Tibial nerve (tissue), 4 donors: ENCODE measurements at regions not wholly inside any gene's neighbourhood (a gene's known extent, or its start where the extent isn't known, plus 50 kb on each side); places are given as distances from the start of the nearest gene placed in this dataset.

Experiments used
- EP300 ChIP-seq, 2 donors: sonication (generic); formaldehyde crosslinking; IDR thresholded peaks; one replicate each; pipeline ENCODE4 v1.6.1; 2017; ENCODE audit warnings: antibody characterized with exemption in 2 of 2, mild to moderate bottlenecking in 1 of 2
- POLR2A ChIP-seq, 2 donors: fragments of 450-650 bp; IDR thresholded peaks; one replicate each; pipeline ENCODE4 v1.6.1; 2017; ENCODE audit warnings: antibody characterized with exemption in 2 of 2, mild to moderate bottlenecking in 2 of 2, moderate library complexity in 2 of 2
- TF ChIP-seq, protein P1 (sequence below), 5 experiments: fragments of 200-600 bp in 3 of 5; fragments of 450-650 bp in 2 of 5; sonication (generic) in 3 of 5; IDR thresholded peaks; one replicate each; pipeline ENCODE4 v1.5.1; 2016 to 2019; ENCODE audit warnings: antibody characterized with exemption in 5 of 5, mild to moderate bottlenecking in 3 of 5, moderate library complexity in 2 of 5

DNA sequence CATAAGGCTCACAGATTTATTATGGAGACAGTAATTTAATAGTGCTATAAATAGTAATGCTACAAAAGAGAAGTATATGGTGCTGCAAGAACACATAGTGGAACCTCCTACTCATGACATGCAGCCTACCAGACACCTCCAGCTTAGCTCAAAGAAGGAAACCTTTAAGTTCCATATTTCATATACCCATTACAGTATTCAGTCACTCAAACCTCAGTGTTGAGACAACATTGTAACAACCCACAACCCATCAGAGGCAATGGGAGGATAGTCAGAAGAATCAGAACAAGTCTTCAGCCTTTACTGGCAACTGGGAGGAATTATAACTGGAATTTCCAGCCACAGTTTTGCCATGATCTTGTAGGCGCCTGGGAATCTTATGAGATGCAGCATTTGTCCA, 186.3 kb upstream of the VSTM2A start:
- TF ChIP-seq, protein P1, sequence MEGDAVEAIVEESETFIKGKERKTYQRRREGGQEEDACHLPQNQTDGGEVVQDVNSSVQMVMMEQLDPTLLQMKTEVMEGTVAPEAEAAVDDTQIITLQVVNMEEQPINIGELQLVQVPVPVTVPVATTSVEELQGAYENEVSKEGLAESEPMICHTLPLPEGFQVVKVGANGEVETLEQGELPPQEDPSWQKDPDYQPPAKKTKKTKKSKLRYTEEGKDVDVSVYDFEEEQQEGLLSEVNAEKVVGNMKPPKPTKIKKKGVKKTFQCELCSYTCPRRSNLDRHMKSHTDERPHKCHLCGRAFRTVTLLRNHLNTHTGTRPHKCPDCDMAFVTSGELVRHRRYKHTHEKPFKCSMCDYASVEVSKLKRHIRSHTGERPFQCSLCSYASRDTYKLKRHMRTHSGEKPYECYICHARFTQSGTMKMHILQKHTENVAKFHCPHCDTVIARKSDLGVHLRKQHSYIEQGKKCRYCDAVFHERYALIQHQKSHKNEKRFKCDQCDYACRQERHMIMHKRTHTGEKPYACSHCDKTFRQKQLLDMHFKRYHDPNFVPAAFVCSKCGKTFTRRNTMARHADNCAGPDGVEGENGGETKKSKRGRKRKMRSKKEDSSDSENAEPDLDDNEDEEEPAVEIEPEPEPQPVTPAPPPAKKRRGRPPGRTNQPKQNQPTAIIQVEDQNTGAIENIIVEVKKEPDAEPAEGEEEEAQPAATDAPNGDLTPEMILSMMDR (IDR thresholded peaks at IDR 0.05): no peak
- TF ChIP-seq POLR2A (IDR thresholded peaks at IDR 0.05): no peak
- TF ChIP-seq EP300 (IDR thresholded peaks at IDR 0.05): no peak
